Tibial nerve (tissue), 3 donors: ENCODE measurements at regions not wholly inside any gene's neighbourhood (a gene's known extent, or its start where the extent isn't known, plus 50 kb on each side); places are given as distances from the start of the nearest gene placed in this dataset.

Source experiments
- CTCF ChIP-seq, 5 experiments: fragments of 200-600 bp in 3 of 5; fragments of 450-650 bp in 2 of 5; sonication (generic) in 3 of 5; IDR thresholded peaks; one replicate each; pipeline ENCODE4 v1.5.1; 2016 to 2019; ENCODE audit warnings: antibody characterized with exemption in 5 of 5, mild to moderate bottlenecking in 3 of 5, moderate library complexity in 2 of 5
- POLR2A ChIP-seq, 2 donors: fragments of 450-650 bp; IDR thresholded peaks; one replicate each; pipeline ENCODE4 v1.6.1; 2017; ENCODE audit warnings: antibody characterized with exemption in 2 of 2, mild to moderate bottlenecking in 2 of 2, moderate library complexity in 2 of 2

- no peak for TF ChIP-seq CTCF (IDR thresholded peaks at IDR 0.05)
- TF ChIP-seq POLR2A (IDR thresholded peaks at IDR 0.05): no peak
Observed at GRCh38 chr6:81384921-81385320, 367.6 kb downstream of the TENT5A start.
